GM18907 (cell line): ENCODE measurements at regions not wholly inside any gene's neighbourhood (a gene's known extent, or its start where the extent isn't known, plus 50 kb on each side); places are given as distances from the start of the nearest gene placed in this dataset.

Experiments
- ATAC-seq: cut with Tn5 transposase; IDR thresholded peaks from one replicate; pipeline ENCODE4 v1.9.1; 2021; ENCODE audit warnings: mild to moderate bottlenecking, moderate library complexity; ENCODE audit not compliant: unreplicated experiment

DNA sequence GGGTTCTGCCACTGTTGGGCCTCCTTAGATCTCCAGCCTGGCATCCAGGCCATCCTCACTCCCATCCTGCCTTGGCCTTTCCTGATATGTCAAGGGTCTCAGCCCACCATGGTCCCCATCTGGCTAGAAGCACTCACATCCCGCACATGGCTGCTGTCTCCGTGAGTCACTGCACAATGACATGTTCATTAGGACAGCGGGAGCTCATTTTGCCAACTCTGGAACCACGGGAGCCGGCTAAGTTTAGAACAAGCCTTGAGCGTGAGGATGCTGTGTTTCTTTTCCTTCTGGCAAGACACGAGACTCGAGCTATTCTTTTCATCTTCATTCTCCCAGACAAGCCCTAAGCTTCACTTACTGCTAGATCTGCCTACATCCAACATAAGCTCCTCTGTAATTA is 65.7 kb upstream of the KSR1 start:
- ATAC-seq = no peak

DNA sequence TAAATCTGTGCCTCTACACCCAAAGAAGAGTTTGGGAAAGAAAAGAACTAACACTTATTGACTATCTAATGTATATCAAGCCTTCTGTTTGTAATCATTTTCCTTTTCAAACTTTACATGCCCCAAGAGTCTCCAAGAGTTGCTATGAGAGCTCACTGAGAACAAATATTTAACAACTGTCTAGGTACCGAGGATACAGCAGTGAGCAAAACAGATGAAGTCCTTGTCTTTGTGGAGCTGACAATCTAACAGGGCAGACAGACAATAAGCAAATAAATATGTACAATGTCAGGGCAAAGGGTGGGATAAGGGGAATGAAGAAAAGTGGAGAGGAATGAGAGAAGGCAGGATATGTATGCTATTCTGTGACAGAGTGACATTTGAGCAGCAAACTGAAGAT is 64.8 kb upstream of the KSR1 start:
- no peak for ATAC-seq

DNA sequence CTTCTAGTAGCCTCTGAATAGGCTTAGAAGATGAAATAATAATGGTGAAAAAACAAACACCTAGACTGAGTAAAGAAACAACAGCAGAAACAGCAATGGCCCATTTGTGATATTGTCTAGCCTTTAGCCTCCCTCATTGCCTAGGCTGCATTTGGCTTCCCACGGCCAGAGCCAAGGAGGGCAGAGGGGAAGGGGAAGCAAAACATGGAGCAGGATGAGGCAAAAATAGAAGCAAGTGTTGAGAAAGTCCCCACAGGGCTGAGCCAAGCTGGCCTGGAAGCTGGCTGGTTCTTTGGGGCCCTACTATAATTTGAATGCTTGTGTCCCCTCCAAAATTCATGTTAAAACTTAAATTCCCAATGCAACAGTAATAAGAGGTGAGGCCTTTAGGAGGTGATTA is 60.2 kb upstream of the KSR1 start:
- ATAC-seq = no peak

DNA sequence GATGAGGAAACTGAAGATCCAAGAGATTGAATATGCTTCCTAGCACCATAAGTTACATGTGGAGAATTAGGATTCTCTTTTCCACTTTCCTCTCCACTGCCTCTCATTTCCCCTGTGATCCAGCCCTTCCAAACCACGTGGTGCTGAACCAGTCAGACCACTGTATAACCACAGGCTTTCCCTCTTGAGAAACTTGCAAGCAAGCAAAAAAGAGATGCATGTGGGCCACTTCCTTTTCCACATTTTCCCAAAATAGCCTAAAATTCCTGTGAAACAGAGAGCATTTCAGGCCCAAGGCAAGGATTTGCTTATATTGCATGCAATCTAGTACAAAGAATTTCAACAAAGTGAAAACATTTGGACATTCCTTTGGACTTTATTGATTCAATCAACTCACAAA is 59.3 kb upstream of the KSR1 start:
- no peak for ATAC-seq

DNA sequence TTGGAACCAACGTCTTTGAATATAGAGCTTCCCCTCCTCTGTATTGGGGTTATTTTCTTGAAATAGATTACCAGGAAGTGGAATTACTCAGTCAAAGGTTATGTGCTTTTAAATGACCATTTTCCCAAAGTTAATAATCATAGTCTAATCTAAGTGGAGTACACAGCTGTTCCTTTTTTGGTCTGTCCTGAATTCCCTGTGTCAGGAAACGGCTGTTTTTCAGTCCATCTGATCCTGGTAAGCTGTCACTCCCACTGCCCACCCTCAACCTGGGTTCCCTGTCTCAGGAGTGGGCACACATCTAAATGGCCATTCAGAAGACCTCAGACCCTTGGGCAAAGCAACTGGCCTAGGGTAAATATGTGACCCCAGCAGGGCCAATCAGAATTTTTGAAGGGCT is 57.6 kb upstream of the KSR1 start:
- no peak for ATAC-seq

DNA sequence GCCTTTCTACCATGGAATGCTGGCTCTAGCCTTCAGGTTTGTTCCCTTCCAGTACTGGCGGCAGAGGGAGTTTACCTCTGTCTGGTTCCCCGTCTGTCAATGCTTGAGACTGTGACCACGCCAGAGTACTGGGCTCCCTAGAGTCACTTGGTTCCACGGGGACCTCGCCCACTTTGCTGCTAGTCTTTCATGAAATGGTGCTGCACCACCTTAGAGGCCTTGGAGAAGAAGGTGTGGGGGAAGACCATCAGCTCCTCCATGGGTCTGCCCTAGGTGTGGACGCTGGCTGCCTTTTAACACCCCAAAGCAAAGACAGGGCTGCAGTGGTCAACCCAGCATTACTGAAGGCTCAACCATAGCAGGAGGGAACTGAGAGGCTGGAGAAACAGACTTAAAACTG is 55.3 kb upstream of the KSR1 start:
- ATAC-seq = no peak

DNA sequence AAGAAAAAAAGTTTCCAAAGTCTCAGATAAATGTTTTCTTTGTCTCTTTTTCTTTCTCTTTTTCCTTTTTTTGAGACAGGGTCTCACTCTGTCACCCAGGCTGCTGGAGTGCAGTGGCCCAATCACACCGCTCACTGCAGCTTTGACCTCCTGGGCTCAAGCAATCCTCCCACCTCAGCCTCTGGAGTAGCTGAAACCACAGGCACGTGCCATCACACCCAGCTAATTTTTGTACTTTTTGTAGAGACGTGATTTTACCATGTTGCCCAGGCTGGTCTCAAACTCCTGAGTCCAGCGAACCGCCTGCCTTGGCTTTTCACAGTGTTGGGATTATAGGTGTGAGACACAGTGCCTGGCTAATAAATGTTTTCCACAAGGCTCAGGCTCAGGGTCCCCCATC is 53.3 kb upstream of the KSR1 start:
- no peak for ATAC-seq

DNA sequence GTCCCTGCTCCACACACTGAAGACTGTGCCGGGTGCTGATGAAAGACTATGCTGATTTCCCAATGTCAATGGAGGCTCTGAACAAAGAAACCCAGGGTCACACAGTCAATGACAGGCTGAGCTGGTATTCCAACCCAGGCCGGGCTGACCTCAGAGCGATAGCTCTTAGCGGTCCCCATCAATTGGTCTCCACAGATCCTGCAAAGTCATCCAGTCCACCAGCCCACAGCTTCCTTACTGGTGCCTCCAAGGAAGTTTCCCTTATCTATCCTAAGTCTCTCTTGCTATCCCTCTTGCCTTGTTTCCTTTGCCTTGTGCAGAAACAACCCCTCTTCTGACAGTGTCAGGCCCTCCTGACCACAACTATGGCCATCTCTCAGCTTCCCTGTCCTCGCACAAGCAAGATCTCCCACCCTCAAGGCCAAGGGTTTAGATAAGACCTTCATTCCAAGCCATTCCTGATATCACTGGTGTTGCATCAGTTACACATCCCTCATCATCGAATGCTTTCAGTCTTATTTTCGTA is 52.7 kb upstream of the KSR1 start:
- no peak for ATAC-seq

DNA sequence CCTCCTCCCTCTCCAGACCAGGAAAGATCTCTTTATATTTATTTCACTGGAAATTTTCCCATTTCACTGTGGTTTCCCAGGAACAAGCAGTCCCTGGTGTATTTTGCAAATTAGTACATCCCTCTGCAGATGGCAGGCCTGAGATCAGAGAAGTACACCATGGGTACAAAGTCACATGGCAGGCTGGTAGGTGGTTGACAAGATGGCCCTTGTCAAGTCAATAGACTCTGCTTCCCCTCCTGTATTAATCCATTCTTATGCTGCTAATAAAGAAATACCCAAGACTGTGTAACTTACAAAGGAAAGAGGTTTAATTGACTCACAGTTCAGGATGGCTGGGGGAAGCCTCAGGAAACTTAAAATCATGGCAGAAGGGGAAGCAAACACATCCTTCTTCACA is 51.6 kb upstream of the KSR1 start:
- no peak for ATAC-seq
